ENCODE measurements at regions not wholly inside any gene's neighbourhood (a gene's known extent, or its start where the extent isn't known, plus 50 kb on each side); places are given as distances from the start of the nearest gene placed in this dataset.

- TF ChIP-seq CTCF (IDR thresholded peaks at IDR 0.05; ENCODE audit: borderline replicate concordance, control extremely low read depth, extremely low read depth, insufficient read depth, missing control alignments) = no peak
- in situ Hi-C loops (cut with MboI; ENCODE audit: low sequenced_read_pairs, unreplicated experiment) = no loop called here
- no peak for DNase-seq (ENCODE audit: low spot score)
Observed at GRCh38 chr5:133825631-133826289, 142.7 kb downstream of the C5orf15 start.

GRCh38 chr5:133824661-133825254, 143.7 kb downstream of the C5orf15 start:
- in situ Hi-C loops (cut with MboI; ENCODE audit: low sequenced_read_pairs, unreplicated experiment) = no loop called here
- DNase-seq (ENCODE audit: low spot score) = peak; percentile 84
- no peak for TF ChIP-seq CTCF (IDR thresholded peaks at IDR 0.05; ENCODE audit: borderline replicate concordance, control extremely low read depth, extremely low read depth, insufficient read depth, missing control alignments)

- in situ Hi-C loops (cut with MboI; ENCODE audit: low sequenced_read_pairs, unreplicated experiment) = no loop called here
- no peak for DNase-seq (ENCODE audit: low spot score)
- TF ChIP-seq CTCF (IDR thresholded peaks at IDR 0.05; ENCODE audit: borderline replicate concordance, control extremely low read depth, extremely low read depth, insufficient read depth, missing control alignments) = no peak
Observed at GRCh38 chr5:133821889-133822288, 146.5 kb downstream of the C5orf15 start.

- peak; percentile 67 for DNase-seq (ENCODE audit: low spot score)
- TF ChIP-seq CTCF (IDR thresholded peaks at IDR 0.05; ENCODE audit: borderline replicate concordance, control extremely low read depth, extremely low read depth, insufficient read depth, missing control alignments) = no peak
- in situ Hi-C loops (cut with MboI; ENCODE audit: low sequenced_read_pairs, unreplicated experiment) = no loop called here
Observed at GRCh38 chr5:133821311-133821741, 147.1 kb downstream of the C5orf15 start.

GRCh38 chr5:133820507-133820906, 147.9 kb downstream of the C5orf15 start:
- no peak for DNase-seq (ENCODE audit: low spot score)
- in situ Hi-C loops (cut with MboI; ENCODE audit: low sequenced_read_pairs, unreplicated experiment) = no loop called here
- no peak for TF ChIP-seq CTCF (IDR thresholded peaks at IDR 0.05; ENCODE audit: borderline replicate concordance, control extremely low read depth, extremely low read depth, insufficient read depth, missing control alignments)

GRCh38 chr5:133819977-133820471, 148.4 kb downstream of the C5orf15 start:
- in situ Hi-C loops (cut with MboI; ENCODE audit: low sequenced_read_pairs, unreplicated experiment) = no loop called here
- TF ChIP-seq CTCF (IDR thresholded peaks at IDR 0.05; ENCODE audit: borderline replicate concordance, control extremely low read depth, extremely low read depth, insufficient read depth, missing control alignments) = no peak
- no peak for DNase-seq (ENCODE audit: low spot score)

Data from GM13976 (cell line).